ENCODE measurements at regions not wholly inside any gene's neighbourhood (a gene's known extent, or its start where the extent isn't known, plus 50 kb on each side); places are given as distances from the start of the nearest gene placed in this dataset.

DNA sequence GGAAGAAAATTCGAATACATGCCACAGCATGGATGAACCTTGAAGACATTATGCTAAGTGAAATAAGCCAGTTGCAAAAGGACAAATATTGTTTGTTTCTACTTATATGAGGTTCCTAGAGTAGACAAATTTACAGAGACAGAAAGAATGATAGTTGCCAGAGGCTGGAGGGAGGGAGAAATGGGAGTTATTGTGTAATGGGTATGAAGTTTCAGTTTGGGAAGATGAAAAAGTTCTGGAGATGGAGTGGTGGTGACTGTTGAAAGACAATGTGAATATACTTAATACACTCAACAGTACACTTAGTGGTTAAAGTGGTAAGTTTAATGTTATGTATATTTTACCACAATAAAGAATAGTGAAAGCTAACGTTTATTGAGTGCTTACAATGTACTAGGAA, 99.6 kb upstream of the SLC44A1 start:
- DNase-seq (ENCODE audit: unreplicated experiment): no peak
- TF ChIP-seq, protein P1, sequence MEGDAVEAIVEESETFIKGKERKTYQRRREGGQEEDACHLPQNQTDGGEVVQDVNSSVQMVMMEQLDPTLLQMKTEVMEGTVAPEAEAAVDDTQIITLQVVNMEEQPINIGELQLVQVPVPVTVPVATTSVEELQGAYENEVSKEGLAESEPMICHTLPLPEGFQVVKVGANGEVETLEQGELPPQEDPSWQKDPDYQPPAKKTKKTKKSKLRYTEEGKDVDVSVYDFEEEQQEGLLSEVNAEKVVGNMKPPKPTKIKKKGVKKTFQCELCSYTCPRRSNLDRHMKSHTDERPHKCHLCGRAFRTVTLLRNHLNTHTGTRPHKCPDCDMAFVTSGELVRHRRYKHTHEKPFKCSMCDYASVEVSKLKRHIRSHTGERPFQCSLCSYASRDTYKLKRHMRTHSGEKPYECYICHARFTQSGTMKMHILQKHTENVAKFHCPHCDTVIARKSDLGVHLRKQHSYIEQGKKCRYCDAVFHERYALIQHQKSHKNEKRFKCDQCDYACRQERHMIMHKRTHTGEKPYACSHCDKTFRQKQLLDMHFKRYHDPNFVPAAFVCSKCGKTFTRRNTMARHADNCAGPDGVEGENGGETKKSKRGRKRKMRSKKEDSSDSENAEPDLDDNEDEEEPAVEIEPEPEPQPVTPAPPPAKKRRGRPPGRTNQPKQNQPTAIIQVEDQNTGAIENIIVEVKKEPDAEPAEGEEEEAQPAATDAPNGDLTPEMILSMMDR (IDR thresholded peaks at IDR 0.05; ENCODE audit: unreplicated experiment): no peak

DNA sequence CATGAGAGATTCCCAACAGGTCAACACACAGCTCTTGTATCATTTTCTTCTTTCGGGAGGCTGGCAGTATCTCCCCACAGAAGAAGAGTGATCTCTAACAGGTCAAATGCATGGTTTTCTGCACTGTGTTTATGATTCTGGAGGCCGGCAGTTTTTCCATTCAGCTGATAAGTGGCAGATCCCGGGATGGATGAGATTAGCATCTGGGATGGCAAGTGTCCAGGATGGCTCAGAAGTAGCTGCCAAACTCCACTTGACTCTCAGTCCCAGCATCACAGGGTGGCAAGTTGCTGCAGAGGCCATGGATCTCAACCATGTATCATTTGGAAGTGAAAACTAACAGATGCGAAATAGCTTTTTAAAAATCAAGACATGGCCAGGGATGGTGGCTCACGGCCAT, 97.8 kb upstream of the SLC44A1 start:
- Mint-ChIP-seq H3K4me3 (ENCODE audit: unreplicated experiment) (no peak overlapping the region), H3K27ac (ENCODE audit: low read depth, unreplicated experiment) (no peak overlapping the region), H3K36me3 (ENCODE audit: insufficient read depth, unreplicated experiment) (no peaks in the 10 kb centered on the region), H3K27me3 (ENCODE audit: insufficient read depth, unreplicated experiment) (no peaks in the 10 kb centered on the region), H3K4me1 (ENCODE audit: insufficient read depth, unreplicated experiment) (peaks cover 14% of the 10 kb centered on the region), H3K9me3 (ENCODE audit: unreplicated experiment) (no peaks in the 10 kb centered on the region)
- BruUV-seq (replicated peaks): no TSS peak
- DNase-seq (ENCODE audit: unreplicated experiment): no peak
- POLR2A ChIA-PET: no interaction called here
- CTCF ChIA-PET: interaction anchor here (1.0 to 11.0 kb wide), 2 partner anchors 12 to 283 kb away, joined by 3 to 59 read pairs; no protein-coding TSS in a partner anchor
- TF ChIP-seq, protein P1 (IDR thresholded peaks at IDR 0.05; ENCODE audit: unreplicated experiment): no peak
- intact Hi-C loops (cut with micrococcal nuclease): no loop called here

More for the DNA sequence above, 99.6 kb upstream of the SLC44A1 start:
- Mint-ChIP-seq H3K36me3 (ENCODE audit: insufficient read depth, unreplicated experiment) (no peaks in the 10 kb centered on the region), H3K4me3 (ENCODE audit: unreplicated experiment) (no peak overlapping the region), H3K27ac (ENCODE audit: low read depth, unreplicated experiment) (no peak overlapping the region), H3K4me1 (ENCODE audit: insufficient read depth, unreplicated experiment) (peaks cover 6% of the 10 kb centered on the region), H3K27me3 (ENCODE audit: insufficient read depth, unreplicated experiment) (no peaks in the 10 kb centered on the region), H3K9me3 (ENCODE audit: unreplicated experiment) (no peaks in the 10 kb centered on the region)
- CTCF ChIA-PET: interaction anchor here (0.7 to 11.0 kb wide), 3 partner anchors 8 to 281 kb away, joined by 3 to 59 read pairs (median 4); no protein-coding TSS in a partner anchor
- intact Hi-C loops (cut with micrococcal nuclease): no loop called here
- no TSS peak for BruUV-seq (replicated peaks)
- POLR2A ChIA-PET: interaction anchor here (1.4 kb wide), 1 partner anchor 80 kb away, joined by 3 read pairs; no protein-coding TSS in a partner anchor

DNA sequence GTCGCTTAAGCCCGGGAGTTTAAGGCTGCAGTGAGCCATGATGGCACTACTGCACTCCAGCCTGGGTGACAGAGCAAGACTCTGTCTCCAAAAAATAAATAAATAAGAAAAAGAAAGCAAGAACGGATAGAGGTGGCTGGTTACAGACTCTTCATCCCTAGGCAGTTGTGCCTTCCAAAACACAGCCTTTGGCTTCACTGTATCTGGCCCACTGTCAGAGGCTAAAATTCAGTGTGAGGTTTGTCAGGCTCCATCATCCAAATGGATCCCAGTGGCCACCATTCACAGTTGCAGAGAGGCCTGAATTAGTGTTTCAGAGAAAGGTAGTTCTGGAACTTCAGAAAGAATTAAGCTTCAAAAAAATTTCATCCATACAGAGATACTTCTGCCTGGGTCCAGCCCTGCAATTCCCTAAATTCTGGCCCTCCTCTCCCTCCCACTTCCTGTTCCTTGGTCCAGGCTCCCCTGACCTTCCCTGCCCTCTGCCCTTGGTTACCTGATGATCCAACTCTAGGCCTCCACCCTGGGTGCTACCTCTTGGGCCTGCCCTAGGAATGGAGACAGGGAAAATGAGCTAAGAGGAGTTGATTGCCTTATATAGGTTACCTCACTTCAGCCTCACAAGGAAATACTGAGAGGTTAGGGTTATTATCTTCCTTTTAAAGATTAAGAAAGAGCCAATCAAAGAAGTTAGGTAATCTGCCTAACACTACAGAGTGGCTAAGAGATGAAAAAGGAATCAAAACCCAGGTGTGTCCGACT, 97.2 kb upstream of the SLC44A1 start:
- H3K36me3 Mint-ChIP-seq (ENCODE audit: insufficient read depth, unreplicated experiment): no peaks in the 10 kb centered on the region
- TF ChIP-seq, protein P1 (IDR thresholded peaks at IDR 0.05; ENCODE audit: unreplicated experiment): no peak
- no peaks in the 10 kb centered on the region for H3K27me3 Mint-ChIP-seq (ENCODE audit: insufficient read depth, unreplicated experiment)
- no TSS peak for BruUV-seq (replicated peaks)
- POLR2A ChIA-PET: interaction anchor here (0.6 kb wide), 1 partner anchor 178 kb away, joined by 3 read pairs; no protein-coding TSS in a partner anchor
- H3K27ac Mint-ChIP-seq (ENCODE audit: low read depth, unreplicated experiment): no peak overlapping the region
- no peak overlapping the region for H3K4me3 Mint-ChIP-seq (ENCODE audit: unreplicated experiment)
- peaks cover 14% of the 10 kb centered on the region for H3K4me1 Mint-ChIP-seq (ENCODE audit: insufficient read depth, unreplicated experiment)
- intact Hi-C loops (cut with micrococcal nuclease): no loop called here
- CTCF ChIA-PET: interaction anchor here (11.0 kb wide), 1 partner anchor 284 kb away, joined by 59 read pairs; no protein-coding TSS in a partner anchor
- no peak for DNase-seq (ENCODE audit: unreplicated experiment)
- no peaks in the 10 kb centered on the region for H3K9me3 Mint-ChIP-seq (ENCODE audit: unreplicated experiment)

DNA sequence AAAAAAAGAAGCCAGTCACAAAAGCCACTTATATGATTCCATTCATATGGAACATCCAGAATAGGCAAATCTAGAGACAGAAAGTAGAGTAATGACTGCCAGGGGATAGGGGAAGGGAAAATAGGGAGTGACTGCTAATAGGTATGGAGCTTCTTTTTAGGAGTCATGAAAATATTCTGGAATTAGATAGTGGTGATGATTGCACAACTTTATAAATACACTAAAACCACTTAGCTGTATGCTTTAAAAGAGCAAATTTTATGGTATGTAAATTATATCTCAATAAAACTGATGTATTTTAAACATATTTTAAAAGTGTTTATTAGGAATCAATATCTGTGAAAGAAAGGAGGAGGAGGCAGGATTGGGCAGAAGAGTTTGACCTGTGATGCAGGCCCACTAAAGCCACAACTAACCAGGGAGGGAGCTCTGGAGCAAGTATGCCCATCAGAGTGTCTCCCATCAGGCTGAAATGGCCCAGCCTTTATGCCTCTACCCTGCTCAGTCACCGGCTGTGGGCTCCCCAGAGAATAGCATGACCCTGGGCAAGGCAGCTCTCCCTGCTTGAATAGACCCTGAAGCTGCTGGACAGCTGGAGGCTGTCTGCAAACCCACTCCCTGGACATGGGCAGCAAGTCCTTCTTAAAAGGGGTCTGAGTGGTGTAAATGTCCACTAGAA, 96.0 kb upstream of the SLC44A1 start:
- Mint-ChIP-seq H3K4me1 (ENCODE audit: insufficient read depth, unreplicated experiment) (peaks cover 14% of the 10 kb centered on the region), H3K27me3 (ENCODE audit: insufficient read depth, unreplicated experiment) (no peaks in the 10 kb centered on the region), H3K36me3 (ENCODE audit: insufficient read depth, unreplicated experiment) (no peaks in the 10 kb centered on the region), H3K27ac (ENCODE audit: low read depth, unreplicated experiment) (no peak overlapping the region), H3K9me3 (ENCODE audit: unreplicated experiment) (no peaks in the 10 kb centered on the region), H3K4me3 (ENCODE audit: unreplicated experiment) (no peak overlapping the region)
- DNase-seq (ENCODE audit: unreplicated experiment): no peak
- intact Hi-C loops (cut with micrococcal nuclease): no loop called here
- BruUV-seq (replicated peaks): no TSS peak
- ChIA-PET POLR2A (interaction anchor here (0.7 kb wide), 1 partner anchor 881 kb away, joined by 3 read pairs; no protein-coding TSS in a partner anchor), CTCF (interaction anchor here (0.5 to 11.0 kb wide), 4 partner anchors 30 to 285 kb away, joined by 3 to 59 read pairs (median 3); no protein-coding TSS in a partner anchor)
- TF ChIP-seq, protein P1 (IDR thresholded peaks at IDR 0.05; ENCODE audit: unreplicated experiment): no peak

All from MCF 10A (cell line).